NCI-H1694 (cell line): ENCODE measurements at regions not wholly inside any gene's neighbourhood (a gene's known extent, or its start where the extent isn't known, plus 50 kb on each side); places are given as distances from the start of the nearest gene placed in this dataset.

Experiments used
- DNase-seq: peaks from one replicate; lab custom pipeline; 2025; lab: John Stamatoyannopoulos, UW

DNA sequence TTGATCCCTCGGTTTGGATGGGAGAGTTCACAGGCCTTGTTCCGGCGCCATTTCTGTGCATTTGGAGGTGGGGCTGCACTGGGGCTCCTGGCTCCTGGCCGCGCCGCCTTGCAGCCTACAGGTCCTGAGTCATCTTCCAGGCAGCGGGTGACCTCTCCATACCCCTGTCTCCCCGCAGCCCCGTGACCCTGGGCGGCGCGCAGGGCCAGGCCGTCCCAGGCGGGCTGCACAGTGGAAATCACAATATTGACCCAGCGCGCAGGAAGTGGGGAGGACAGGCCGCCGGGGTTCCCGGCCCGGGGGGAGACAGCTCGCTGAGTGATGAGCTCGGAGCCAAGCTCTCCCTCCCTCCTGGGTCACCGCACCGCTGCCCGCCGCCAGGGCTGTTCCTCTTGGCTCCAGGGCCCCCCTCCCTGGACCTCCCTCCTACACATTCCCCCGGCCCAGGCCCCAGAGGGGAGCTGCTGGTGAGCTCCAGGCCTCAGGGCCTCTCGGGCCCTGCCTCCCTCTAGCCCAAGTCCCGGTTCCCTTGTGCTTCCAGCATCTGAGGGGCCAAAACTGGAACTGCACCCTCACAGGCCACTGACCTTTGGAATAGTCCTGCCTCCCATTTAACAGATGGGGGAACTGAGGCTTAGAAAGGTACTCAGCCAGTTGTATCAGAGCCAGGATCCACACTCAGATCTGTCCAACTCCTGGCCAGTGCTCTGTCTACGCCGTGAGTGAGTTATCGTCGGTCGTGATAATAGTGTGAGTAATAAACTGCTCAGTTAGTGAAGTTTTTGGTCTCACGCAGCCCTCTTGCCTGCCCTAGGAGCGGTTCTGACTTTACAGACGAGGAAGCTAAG, 142.9 kb upstream of the WNT4 start:
- no peak for DNase-seq

- no peak for DNase-seq
These were observed 143.6 kb upstream of the WNT4 start for GRCh38 chr1:22286491-22286890.

DNA sequence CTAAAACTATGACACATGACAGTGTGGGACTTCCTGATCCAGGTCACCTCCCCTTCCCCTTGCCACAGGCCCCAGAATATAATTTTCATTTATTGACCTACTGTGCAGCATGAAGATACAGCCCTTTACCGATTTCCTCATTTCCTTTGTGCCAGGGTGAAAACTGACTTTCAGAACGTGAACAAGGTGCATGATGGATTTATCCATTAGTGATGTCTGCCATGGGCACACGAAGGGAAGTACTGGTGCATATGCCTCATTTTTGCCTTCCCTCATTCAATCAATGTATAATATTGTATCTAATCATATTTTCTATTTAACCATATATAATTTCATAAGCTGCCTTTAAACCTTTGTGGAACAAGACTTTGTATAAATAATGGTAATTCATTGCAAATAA, 144.4 kb upstream of the WNT4 start:
- DNase-seq: no peak

DNA sequence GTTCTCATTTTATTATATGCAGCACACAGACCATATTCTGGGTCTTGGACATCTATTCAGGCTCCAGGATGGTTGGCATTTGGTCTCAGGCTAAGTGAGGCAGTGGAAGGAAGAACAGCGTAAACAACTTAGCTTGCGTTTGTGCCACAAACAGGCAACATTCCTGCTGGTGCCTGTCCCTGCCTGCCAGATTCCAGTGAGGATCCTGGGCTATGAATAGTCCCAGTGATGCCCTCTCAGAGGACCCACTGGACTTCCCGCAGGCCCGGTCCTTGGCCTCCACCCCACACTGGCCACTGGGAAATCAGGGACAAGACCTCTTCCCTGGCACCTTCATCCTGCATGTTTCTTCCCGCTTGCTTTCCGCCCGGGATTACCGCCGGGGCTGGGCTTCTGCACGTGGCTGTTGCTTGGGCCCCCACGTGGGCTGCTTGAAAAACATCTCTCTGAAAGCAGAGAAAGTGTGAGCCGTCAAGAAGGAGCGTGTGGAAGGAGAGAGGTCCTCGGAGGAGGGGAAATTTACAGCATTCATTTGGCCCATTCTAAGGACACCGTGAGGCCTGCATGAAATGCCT, 145.1 kb upstream of the WNT4 start:
- DNase-seq: no peak

DNA sequence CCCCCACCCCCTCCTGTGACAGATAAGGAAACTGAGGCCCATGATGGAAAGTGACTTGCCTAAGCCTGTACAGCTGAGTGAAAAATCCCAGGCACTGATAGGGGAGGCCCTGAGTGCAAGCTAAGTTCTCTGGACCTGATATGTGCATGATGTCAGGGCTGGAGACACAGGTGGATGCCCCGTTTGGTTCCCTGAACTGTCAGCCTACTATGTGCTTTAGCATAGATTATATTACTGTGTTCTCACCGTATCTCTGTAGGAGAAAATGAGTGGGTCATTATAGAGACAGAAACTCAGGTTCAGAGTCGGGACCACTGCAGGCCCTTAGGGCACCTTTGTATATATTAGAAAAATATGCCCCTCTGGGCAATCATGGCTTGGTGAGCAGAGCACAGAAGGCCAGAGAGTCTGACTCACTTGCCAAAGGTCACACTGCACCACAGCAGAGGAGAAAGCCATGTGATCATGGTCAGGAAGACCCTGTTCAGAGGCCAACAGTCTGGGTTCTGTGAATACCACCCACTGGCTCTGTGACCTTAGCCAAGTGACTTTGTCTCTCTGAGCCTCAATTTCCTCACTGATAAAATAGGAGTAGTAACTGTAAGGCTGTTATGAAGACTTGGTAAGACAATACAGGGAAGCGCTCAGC, 145.8 kb upstream of the WNT4 start:
- no peak for DNase-seq

GRCh38 chr1:22289307-22289995, 146.6 kb upstream of the WNT4 start:
- no peak for DNase-seq

GRCh38 chr1:22290157-22290556, 147.3 kb upstream of the WNT4 start:
- DNase-seq: no peak

GRCh38 chr1:22290611-22291010, 147.7 kb upstream of the WNT4 start:
- DNase-seq: no peak

GRCh38 chr1:22291057-22291456, 148.2 kb upstream of the WNT4 start:
- DNase-seq: no peak

GRCh38 chr1:22291494-22291893, 148.6 kb upstream of the WNT4 start:
- no peak for DNase-seq

- DNase-seq: no peak
These were observed 149.3 kb upstream of the WNT4 start for GRCh38 chr1:22292011-22292788.

DNA sequence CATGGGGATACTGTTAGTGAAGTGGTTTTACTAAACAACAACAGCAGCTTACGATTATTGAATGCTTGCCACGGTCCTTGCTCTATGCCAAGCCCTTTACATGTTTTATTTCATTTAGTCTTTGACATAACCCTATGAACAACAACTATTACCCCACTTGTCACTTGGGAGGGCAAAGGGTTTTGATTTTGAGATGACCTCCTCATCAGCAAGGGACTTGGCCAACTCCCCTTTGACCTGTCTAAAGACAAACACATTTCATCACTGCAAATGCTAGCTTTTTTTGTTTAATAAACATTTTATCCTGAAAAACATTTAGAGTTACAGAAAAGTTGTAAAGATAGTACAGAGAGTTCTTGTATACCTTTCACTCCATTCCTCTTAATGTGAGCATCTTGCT, 152.5 kb upstream of the WNT4 start:
- no peak for DNase-seq

DNA sequence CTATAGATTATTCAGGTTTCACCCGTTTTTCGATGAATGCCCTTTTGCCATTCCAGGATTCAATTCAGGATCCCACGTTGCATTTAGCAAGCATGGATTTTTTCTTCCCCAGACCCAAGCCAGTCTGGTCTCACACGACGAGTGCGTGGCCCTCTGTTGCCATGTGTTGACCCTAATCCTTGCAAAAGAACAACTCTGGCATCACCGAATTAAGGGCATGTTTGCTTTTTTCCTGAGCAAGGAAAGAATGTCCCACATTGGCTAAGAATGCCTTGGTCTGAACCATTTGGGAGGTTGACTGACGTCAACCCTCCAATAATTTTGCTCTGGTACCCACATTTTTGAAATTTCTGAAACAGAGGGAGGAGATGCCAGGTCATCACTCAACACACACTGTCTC, 153.0 kb upstream of the WNT4 start:
- DNase-seq: no peak

DNA sequence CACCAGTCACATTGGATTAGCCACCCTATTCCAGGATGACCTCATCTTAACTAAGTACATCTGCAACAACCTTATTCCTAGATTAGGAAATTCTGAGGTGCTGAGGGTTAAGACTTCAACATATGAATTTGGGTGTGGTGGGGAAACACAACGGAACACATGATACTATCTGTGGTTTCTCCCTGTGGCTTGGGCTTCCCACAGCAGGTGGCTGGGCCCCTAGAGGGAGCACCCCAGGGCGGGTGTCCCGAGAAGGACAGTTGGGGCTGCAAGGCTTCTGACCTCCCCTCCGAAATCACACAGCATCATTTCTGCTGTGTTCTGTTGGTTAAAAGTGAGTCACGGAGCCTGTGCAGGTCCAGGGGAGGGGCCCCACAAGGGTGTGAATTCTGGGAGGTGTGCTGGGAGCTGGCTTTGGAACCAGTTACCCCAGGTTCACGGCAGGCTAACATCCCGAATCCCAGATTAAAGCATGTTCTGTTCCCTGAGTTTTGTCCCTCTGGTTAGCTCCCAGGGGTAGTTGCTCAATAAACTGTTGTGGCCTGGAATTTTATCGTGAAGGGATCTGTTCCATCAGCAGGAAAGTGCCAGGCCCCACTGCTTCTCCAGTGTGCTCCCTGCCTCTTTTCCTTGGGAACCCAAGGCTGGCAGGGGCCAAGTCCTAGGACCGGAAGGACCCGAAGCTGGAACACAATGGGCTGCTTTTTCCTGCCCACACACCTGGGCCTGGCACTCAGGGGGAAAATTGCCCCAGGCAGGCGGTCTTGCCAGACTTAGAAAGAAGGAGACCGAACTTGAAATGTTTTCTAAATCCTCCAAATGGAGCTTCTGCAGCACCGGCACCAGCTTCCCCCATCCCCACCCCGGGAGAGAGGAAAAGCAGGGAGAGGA, 154.0 kb upstream of the WNT4 start:
- no peak for DNase-seq

DNA sequence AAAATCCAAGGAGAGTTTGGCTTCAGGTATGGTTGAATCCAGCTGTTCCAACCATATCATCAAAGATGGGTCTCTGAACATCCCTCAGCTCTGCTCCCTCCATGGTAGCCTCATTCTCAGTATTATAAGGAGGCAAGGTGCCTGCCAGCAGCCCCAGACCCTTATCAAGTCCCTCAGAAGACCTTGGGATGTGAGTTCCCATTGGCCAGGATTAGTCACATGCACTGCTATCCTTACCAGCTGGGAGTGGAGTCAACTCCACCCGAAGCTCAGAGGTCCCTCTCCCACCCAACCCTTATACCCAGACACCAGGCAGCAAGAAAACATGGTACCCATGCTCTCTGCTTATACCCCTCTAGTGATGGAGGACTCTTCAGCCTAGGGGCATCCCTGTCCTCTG, 153.7 kb upstream of the ZBTB40 start:
- DNase-seq: no peak

- DNase-seq: no peak
These were observed 147.8 kb upstream of the ZBTB40 start for GRCh38 chr1:22303816-22304215.

DNA sequence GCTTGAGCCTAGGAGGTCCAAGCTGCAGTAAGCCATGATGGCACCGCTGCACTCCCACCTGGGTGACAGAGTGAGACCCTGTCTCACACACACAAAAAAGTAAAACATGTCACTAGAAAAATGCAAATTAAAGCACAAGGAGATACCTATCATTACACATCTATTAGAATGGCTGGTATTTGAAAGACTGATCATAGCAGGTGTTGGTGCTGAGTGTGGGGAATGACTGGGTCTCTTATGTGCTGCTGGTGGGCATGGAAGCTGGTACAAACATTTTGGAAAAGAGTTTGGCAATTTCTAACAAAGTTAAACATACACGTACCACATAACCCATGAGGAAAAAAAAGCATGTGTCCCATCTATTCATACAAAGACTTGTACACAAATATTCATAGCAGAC, 142.1 kb upstream of the ZBTB40 start:
- no peak for DNase-seq

- DNase-seq: no peak
These were observed 140.2 kb upstream of the ZBTB40 start for GRCh38 chr1:22311461-22311860.

GRCh38 chr1:22313321-22313720, 138.3 kb upstream of the ZBTB40 start:
- DNase-seq: no peak

DNA sequence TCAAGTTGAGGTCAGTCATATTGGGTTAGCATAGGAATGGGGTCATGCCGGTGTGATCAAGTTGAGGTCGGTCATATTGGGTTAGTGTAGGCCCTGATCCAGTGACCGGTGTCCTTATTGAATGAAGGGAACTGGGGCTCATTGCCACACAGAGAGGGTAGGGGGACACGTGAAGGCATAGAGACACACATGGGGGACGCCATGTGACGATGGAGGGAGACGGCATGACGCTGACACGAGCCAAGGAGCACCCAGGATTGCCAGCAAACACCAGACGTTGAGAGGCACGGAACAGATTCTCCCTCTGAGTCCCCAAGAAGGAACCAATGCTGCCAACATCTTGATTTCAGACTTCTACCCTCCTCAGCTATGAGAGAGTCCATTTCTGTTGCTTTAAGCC, 136.9 kb upstream of the ZBTB40 start:
- no peak for DNase-seq
